Pancreas (tissue), 10 donors: ENCODE measurements at regions not wholly inside any gene's neighbourhood (a gene's known extent, or its start where the extent isn't known, plus 50 kb on each side); places are given as distances from the start of the nearest gene placed in this dataset.

Experiments used
- ATAC-seq, 4 donors: fragments of 200-7000 bp; cut with Tn5 transposase; one replicate each; pipeline versions ENCODE4 v1.8.0 to v1.9.1; 2020; ENCODE audit warnings: mild to moderate bottlenecking in 4 of 4, moderate library complexity in 4 of 4
- DNase-seq, 6 donors: peaks; one replicate each; pipeline ENCODE4 v3.0.0-alpha.2; 2020
- FAIRE-seq: peaks from 2 replicates; lab custom pipeline; 2012; peaks lifted over from hg19 to GRCh38; lab: Jason Lieb, UNC
- H3K27ac ChIP-seq, 4 donors: fragments of 200-600 bp; sonication (generic); 1 replicate in 3 of 4; 2 replicates in 1 of 4; pipeline versions ENCODE4 v1.5.0 to v1.8.0; 2020
- H3K27me3 ChIP-seq, 4 donors: fragments of 200-600 bp; one replicate each; pipeline ENCODE4 v1.8.0; 2021
- H3K36me3 ChIP-seq, 3 donors: fragments of 200-600 bp; sonication (generic) in 1 of 3; one replicate each; pipeline versions ENCODE4 v1.5.0 to v1.8.0; 2020 to 2021
- H3K4me1 ChIP-seq, 3 donors: fragments of 200-600 bp; one replicate each; pipeline ENCODE4 v1.8.0; 2021
- H3K4me3 ChIP-seq, 4 donors: fragments of 200-600 bp; sonication (generic) in 2 of 4; one replicate each; pipeline versions ENCODE4 v1.5.0 to v1.8.0; 2020 to 2021
- H3K9me3 ChIP-seq, 4 donors: fragments of 200-600 bp; one replicate each; pipeline ENCODE4 v1.8.0; 2021
- WGBS, 2 donors: extraction: QIAGEN DNeasy Blood & Tissue Kit; methylation state at CpG; one replicate each; pipeline ENCODE4 v1.1.7; 2013; 5-methylcytosine and 5-hydroxymethylcytosine counted together
- intact Hi-C, 3 donors: fragments of 100-400 bp; cut with DNase I; formaldehyde crosslinking; loops; one replicate each; pipeline versions ENCODE4 v1.11.1 to v1.14.2; 2022
- TF ChIP-seq, protein P1 (sequence below), 4 donors: fragments of 200-600 bp; sonication (generic) in 3 of 4; IDR thresholded peaks; one replicate each; pipeline versions ENCODE4 v1.5.0 to v1.8.0; 2021; ENCODE audit warnings: antibody characterized with exemption in 4 of 4
- donor health status: healthy with polysubstance abuse.
- donor health status: DM: no; HTN: no; CAD: no; lungs with moderate emphysema.
- donor health status: DM: no; HTN: no; CAD: no.
- donor health status: control.
- donor health status: control.
- donor health status: Bipolar disorder and iron deficiency.
- donor health status: DM: yes; HTN: yes; CAD: no.
- donor health status: DM: no; HTN: no; CAD: no.
- donor health status: DM: no; HTN: no; CAD: no.
- donor health status: DM: yes; HTN: yes; CAD: no.

DNA sequence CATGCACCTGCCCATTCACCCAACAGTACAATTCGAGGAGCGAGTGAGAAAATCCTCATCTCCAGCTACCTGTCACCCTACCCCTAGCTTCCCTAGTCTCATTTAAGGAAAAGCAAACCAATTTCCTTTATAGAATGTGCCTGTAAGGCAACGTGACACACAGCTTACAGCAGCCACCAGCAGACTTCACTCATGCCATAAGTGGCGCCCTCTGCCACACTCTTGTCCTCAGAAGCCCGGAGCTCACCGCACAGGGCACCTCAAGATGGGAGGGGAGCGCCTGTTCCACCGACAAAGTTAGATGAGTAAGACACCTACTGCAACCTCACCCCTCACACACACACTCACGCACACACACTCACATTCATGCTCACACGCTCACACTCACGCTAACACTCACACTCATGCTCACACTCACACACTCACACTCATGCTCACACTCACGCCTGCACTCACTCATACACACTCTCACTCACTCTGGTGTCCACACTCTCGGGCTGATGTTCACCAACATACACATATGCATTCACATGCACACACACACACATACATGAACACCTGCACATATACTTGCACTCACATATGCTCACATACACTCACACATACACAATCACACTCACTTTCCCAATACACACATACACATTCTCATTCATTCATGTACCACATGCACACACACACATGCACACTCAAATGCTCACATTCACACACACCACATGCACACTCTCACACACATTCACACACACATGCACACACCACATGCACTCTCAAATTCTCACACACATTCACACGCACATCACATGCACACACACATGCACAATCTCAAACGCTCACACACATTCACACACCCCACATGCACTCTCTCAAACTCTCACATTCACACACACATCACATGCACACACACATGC, 170.7 kb downstream of the PSMG1 start:
- intact Hi-C loops: no loop called here
- Histone ChIP-seq H3K36me3 (no peaks in the 10 kb centered on the region), H3K27ac (no peak overlapping the region), H3K4me3 (no peak overlapping the region), H3K9me3 (no peaks in the 10 kb centered on the region), H3K27me3 (no peaks in the 10 kb centered on the region), H3K4me1 (no peaks in the 10 kb centered on the region)
- ATAC-seq (no peak), DNase-seq (no peak), FAIRE-seq (no peak)
- TF ChIP-seq, protein P1, sequence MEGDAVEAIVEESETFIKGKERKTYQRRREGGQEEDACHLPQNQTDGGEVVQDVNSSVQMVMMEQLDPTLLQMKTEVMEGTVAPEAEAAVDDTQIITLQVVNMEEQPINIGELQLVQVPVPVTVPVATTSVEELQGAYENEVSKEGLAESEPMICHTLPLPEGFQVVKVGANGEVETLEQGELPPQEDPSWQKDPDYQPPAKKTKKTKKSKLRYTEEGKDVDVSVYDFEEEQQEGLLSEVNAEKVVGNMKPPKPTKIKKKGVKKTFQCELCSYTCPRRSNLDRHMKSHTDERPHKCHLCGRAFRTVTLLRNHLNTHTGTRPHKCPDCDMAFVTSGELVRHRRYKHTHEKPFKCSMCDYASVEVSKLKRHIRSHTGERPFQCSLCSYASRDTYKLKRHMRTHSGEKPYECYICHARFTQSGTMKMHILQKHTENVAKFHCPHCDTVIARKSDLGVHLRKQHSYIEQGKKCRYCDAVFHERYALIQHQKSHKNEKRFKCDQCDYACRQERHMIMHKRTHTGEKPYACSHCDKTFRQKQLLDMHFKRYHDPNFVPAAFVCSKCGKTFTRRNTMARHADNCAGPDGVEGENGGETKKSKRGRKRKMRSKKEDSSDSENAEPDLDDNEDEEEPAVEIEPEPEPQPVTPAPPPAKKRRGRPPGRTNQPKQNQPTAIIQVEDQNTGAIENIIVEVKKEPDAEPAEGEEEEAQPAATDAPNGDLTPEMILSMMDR (IDR thresholded peaks at IDR 0.05): no peak
- WGBS, 2 donors: 74 to 77% methylated on average over 15 of the region's 15 CpGs

- FAIRE-seq (no peak), ATAC-seq (no peak), DNase-seq (no peak)
- intact Hi-C loops: no loop called here
- H3K4me1 ChIP-seq: no peaks in the 10 kb centered on the region
- 78 to 80% methylated on average over 3 of the region's 3 CpGs for WGBS, 2 donors
- no peaks in the 10 kb centered on the region for H3K9me3 ChIP-seq
- no peak overlapping the region for H3K4me3 ChIP-seq
- H3K27me3 ChIP-seq: no peaks in the 10 kb centered on the region
- H3K36me3 ChIP-seq: no peaks in the 10 kb centered on the region
- H3K27ac ChIP-seq: no peak overlapping the region
- TF ChIP-seq, protein P1 (IDR thresholded peaks at IDR 0.05): no peak
These were observed 171.3 kb downstream of the PSMG1 start for GRCh38 chr21:39011911-39012310.

DNA sequence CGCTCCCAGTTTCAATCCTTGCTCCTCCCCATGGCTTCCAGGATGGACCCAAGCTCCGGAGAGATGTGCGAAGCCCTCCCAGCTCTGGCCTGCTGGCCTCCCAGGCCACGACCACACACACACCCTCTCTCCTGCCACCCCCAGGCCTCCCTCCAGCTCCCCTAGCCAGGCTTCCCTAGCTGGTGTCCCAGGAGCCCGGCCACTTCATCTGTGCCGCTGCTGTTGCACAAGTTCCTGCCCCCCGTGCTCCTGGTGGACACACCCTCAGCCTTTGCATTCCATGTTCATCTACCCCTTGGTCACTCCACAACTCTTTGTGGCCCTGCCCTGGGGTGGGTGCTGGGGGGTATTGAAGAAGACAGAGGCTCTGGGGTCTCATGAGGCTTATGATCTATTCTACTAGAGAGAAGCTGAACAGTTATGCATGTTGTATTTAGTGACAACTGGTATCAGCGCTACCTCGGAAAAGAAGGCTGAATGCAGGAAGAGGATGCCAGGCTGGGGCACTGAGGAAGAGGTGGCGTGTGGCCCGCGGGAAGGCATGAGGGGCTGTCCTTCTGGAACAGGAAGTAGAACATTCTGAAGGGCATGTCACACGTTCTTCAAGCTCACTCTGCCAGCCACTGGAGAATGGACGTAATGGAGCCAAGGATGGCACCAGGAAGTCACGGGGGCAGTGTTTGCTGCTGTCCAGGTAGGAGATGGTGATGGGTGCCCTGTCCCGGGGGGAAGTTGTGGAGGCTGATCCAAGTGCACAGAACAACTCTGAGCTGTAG, 172.4 kb downstream of the PSMG1 start:
- WGBS, 2 donors: 75 to 76% methylated on average over 16 of the region's 16 CpGs
- DNase-seq (no peak), ATAC-seq (peak in 1 of 4 donors; percentile 12), FAIRE-seq (no peak)
- intact Hi-C loops: no loop called here
- H3K27me3 ChIP-seq: no peaks in the 10 kb centered on the region
- TF ChIP-seq, protein P1 (IDR thresholded peaks at IDR 0.05): no peak
- no peaks in the 10 kb centered on the region for H3K9me3 ChIP-seq
- peaks cover 0 to 8% (median 0%) of the 10 kb centered on the region in 3 donors for H3K4me1 ChIP-seq
- no peak overlapping the region for H3K4me3 ChIP-seq
- H3K27ac ChIP-seq: no peak overlapping the region
- no peaks in the 10 kb centered on the region for H3K36me3 ChIP-seq

GRCh38 chr21:39009587-39010225, 173.5 kb downstream of the PSMG1 start:
- no peak for ATAC-seq
- no peak for DNase-seq
- no peak overlapping the region for H3K4me3 ChIP-seq
- no peaks in the 10 kb centered on the region for H3K36me3 ChIP-seq
- H3K4me1 ChIP-seq: peaks cover 0 to 8% (median 0%) of the 10 kb centered on the region in 3 donors
- no peak overlapping the region for H3K27ac ChIP-seq
- WGBS, 2 donors: 69 to 88% methylated on average over 7 of the region's 7 CpGs
- H3K27me3 ChIP-seq: no peaks in the 10 kb centered on the region
- FAIRE-seq: no peak
- intact Hi-C loops: no loop called here
- H3K9me3 ChIP-seq: no peaks in the 10 kb centered on the region
- TF ChIP-seq, protein P1 (IDR thresholded peaks at IDR 0.05): no peak
